ENCODE measurements at regions not wholly inside any gene's neighbourhood (a gene's known extent, or its start where the extent isn't known, plus 50 kb on each side); places are given as distances from the start of the nearest gene placed in this dataset.

DNA sequence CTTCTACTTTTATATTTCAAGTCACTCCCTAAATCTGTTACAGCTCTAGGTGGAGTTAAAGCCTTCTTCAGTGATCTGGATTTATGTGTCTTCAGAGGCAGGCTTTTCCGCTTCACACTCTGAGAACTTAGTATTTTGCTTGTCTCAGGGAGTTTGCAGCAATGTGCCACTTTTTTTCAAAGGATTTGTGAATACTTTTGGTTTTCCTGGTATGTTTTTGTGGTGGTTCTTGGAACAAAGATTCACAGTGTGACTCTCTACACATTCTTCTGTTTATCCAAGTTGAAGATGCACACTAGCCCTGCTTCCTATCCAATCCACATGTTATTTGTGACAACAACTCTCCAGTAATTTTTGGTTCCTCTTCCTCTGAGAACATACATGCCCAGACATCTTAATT lies 1253.7 kb downstream of the TECRL start:
- Mint-ChIP-seq H3K27ac (no peak overlapping the region), H3K4me1 (ENCODE audit: low read depth) (no peaks in the 10 kb centered on the region), H3K36me3 (ENCODE audit: low read depth) (no peaks in the 10 kb centered on the region), H3K27me3 (no peaks in the 10 kb centered on the region), H3K4me3 (no peak overlapping the region), H3K9me3 (peaks cover 18% of the 10 kb centered on the region)
- no peak overlapping the region for H3K27ac ChIP-seq (ENCODE audit: low read depth in 1 of 2, low read length in 2 of 2)
- H3K4me3 ChIP-seq (ENCODE audit: low read length): no peak overlapping the region
- TF ChIP-seq, protein P1, sequence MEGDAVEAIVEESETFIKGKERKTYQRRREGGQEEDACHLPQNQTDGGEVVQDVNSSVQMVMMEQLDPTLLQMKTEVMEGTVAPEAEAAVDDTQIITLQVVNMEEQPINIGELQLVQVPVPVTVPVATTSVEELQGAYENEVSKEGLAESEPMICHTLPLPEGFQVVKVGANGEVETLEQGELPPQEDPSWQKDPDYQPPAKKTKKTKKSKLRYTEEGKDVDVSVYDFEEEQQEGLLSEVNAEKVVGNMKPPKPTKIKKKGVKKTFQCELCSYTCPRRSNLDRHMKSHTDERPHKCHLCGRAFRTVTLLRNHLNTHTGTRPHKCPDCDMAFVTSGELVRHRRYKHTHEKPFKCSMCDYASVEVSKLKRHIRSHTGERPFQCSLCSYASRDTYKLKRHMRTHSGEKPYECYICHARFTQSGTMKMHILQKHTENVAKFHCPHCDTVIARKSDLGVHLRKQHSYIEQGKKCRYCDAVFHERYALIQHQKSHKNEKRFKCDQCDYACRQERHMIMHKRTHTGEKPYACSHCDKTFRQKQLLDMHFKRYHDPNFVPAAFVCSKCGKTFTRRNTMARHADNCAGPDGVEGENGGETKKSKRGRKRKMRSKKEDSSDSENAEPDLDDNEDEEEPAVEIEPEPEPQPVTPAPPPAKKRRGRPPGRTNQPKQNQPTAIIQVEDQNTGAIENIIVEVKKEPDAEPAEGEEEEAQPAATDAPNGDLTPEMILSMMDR (IDR thresholded peaks at IDR 0.05): no peak
- ChIA-PET POLR2A (no interaction called here), CTCF (no interaction called here)
- H3K27me3 ChIP-seq (ENCODE audit: control insufficient read depth in 1 of 2, insufficient read depth in 2 of 2, low read length in 2 of 2): no peaks in the 10 kb centered on the region
- H3K36me3 ChIP-seq (ENCODE audit: insufficient read depth, low read length): no peaks in the 10 kb centered on the region
- no peak for ATAC-seq (ENCODE audit: poor library complexity)
- H3K9me3 ChIP-seq (ENCODE audit: control insufficient read depth in 1 of 2, insufficient read depth in 1 of 2, low read length in 2 of 2): peaks cover 6 to 7% of the 10 kb centered on the region in 2 experiments
- no peaks in the 10 kb centered on the region for H3K4me1 ChIP-seq (ENCODE audit: insufficient read depth, low read length)
- intact Hi-C loops (cut with DNase I, micrococcal nuclease): no loop called here
- no peak for DNase-seq

DNA sequence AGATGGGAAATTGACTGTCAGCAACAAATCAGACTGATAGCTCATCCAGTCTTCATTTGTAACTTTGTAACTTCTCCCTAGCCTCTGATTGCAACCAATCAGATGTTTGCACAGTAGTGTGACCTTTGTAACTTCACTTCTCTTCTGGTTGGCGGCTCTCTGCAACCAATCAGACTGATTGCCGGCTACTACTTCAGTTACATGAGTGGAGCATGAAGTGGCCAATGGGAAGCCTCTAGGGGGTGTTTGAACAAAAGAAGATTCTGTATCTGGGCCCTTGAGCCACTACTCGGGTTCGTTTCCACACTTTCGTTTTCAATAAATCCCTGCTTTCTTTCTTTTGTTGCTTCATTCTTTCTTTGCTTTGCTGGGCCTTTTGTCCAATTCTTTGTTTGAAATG lies 1285.8 kb downstream of the TECRL start:
- peaks cover 8% of the 10 kb centered on the region for H3K9me3 Mint-ChIP-seq

GRCh38 chr4:63122955-63123354 lies 1286.3 kb downstream of the TECRL start:
- H3K27me3 ChIP-seq (ENCODE audit: control insufficient read depth in 1 of 2, insufficient read depth in 2 of 2, low read length in 2 of 2): no peaks in the 10 kb centered on the region
- DNase-seq (no peak), ATAC-seq (ENCODE audit: poor library complexity) (no peak)
- H3K36me3 Mint-ChIP-seq (ENCODE audit: low read depth): no peaks in the 10 kb centered on the region
- CTCF ChIA-PET: interaction anchor here (0.7 kb wide), 1 partner anchor 9 kb away, joined by 3 read pairs; no protein-coding TSS in a partner anchor
- H3K4me1 ChIP-seq (ENCODE audit: insufficient read depth, low read length): no peaks in the 10 kb centered on the region
- H3K4me3 ChIP-seq (ENCODE audit: low read length): no peak overlapping the region
- intact Hi-C loops (cut with DNase I, micrococcal nuclease): no loop called here
- H3K9me3 Mint-ChIP-seq: peaks cover 8% of the 10 kb centered on the region
- TF ChIP-seq, protein P1 (IDR thresholded peaks at IDR 0.05): no peak
- H3K27me3 Mint-ChIP-seq: no peaks in the 10 kb centered on the region
- POLR2A ChIA-PET: no interaction called here
- H3K27ac Mint-ChIP-seq: no peak overlapping the region
- no peaks in the 10 kb centered on the region for H3K36me3 ChIP-seq (ENCODE audit: insufficient read depth, low read length)
- H3K9me3 ChIP-seq (ENCODE audit: control insufficient read depth in 1 of 2, insufficient read depth in 1 of 2, low read length in 2 of 2): peaks cover 0 to 4% of the 10 kb centered on the region in 2 experiments
- no peaks in the 10 kb centered on the region for H3K4me1 Mint-ChIP-seq (ENCODE audit: low read depth)
- H3K4me3 Mint-ChIP-seq: no peak overlapping the region
- no peak overlapping the region for H3K27ac ChIP-seq (ENCODE audit: low read depth in 1 of 2, low read length in 2 of 2)

More for the DNA sequence above, 1285.8 kb downstream of the TECRL start:
- Histone ChIP-seq H3K36me3 (ENCODE audit: insufficient read depth, low read length) (no peaks in the 10 kb centered on the region), H3K27me3 (ENCODE audit: control insufficient read depth in 1 of 2, insufficient read depth in 2 of 2, low read length in 2 of 2) (no peaks in the 10 kb centered on the region), H3K4me3 (ENCODE audit: low read length) (no peak overlapping the region), H3K4me1 (ENCODE audit: insufficient read depth, low read length) (no peaks in the 10 kb centered on the region), H3K27ac (ENCODE audit: low read depth in 1 of 2, low read length in 2 of 2) (no peak overlapping the region), H3K9me3 (ENCODE audit: control insufficient read depth in 1 of 2, insufficient read depth in 1 of 2, low read length in 2 of 2) (peaks cover 0 to 4% of the 10 kb centered on the region in 2 experiments)
- ChIA-PET CTCF (interaction anchor here (0.7 kb wide), 1 partner anchor 10 kb away, joined by 3 read pairs; no protein-coding TSS in a partner anchor), POLR2A (no interaction called here)
- no peaks in the 10 kb centered on the region for H3K36me3 Mint-ChIP-seq (ENCODE audit: low read depth)
- intact Hi-C loops (cut with DNase I, micrococcal nuclease): no loop called here
- H3K27me3 Mint-ChIP-seq: no peaks in the 10 kb centered on the region
- DNase-seq (no peak), ATAC-seq (ENCODE audit: poor library complexity) (no peak)
- TF ChIP-seq, protein P1 (IDR thresholded peaks at IDR 0.05): no peak
- no peak overlapping the region for H3K4me3 Mint-ChIP-seq
- H3K27ac Mint-ChIP-seq: no peak overlapping the region
- no peaks in the 10 kb centered on the region for H3K4me1 Mint-ChIP-seq (ENCODE audit: low read depth)

Measured in CD4-positive, alpha-beta T cell (primary cell).